AG10803 (cell line): ENCODE measurements at regions not wholly inside any gene's neighbourhood (a gene's known extent, or its start where the extent isn't known, plus 50 kb on each side); places are given as distances from the start of the nearest gene placed in this dataset.

Source experiments
- DNase-seq: peaks from one replicate; pipeline ENCODE4 v3.0.0; 2010; ENCODE audit warnings: low read depth
- H3K4me3 ChIP-seq: 2 replicates; pipeline ENCODE4 v1.5.1; 2011; ENCODE audit warnings: mild to moderate bottlenecking, low read length, control low read depth
- TF ChIP-seq, protein P1 (sequence below): conservative IDR thresholded peaks from 2 replicates; pipeline ENCODE4 v1.5.1; 2011; ENCODE audit warnings: mild to moderate bottlenecking, low read length, control low read depth, inconsistent platforms

DNA sequence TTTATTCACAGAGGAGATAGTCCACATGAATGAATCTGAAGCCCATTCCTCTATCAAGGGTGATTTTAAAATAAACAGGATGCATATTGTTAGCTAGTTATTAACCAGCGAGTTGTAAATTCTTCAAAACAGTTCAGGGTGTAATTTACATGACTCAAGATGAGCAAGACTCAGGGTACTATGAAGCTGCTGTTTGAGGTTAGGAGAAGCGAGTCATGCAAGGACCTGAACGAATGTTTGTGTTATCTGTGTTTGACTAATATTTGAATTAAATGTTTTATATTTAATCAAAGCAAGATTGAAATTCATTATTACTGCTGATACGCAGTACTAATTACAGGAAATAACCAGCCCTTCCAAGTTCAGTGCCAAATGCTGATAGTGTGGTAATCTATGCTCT, 191.1 kb downstream of the SAMD5 start:
- TF ChIP-seq, protein P1, sequence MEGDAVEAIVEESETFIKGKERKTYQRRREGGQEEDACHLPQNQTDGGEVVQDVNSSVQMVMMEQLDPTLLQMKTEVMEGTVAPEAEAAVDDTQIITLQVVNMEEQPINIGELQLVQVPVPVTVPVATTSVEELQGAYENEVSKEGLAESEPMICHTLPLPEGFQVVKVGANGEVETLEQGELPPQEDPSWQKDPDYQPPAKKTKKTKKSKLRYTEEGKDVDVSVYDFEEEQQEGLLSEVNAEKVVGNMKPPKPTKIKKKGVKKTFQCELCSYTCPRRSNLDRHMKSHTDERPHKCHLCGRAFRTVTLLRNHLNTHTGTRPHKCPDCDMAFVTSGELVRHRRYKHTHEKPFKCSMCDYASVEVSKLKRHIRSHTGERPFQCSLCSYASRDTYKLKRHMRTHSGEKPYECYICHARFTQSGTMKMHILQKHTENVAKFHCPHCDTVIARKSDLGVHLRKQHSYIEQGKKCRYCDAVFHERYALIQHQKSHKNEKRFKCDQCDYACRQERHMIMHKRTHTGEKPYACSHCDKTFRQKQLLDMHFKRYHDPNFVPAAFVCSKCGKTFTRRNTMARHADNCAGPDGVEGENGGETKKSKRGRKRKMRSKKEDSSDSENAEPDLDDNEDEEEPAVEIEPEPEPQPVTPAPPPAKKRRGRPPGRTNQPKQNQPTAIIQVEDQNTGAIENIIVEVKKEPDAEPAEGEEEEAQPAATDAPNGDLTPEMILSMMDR: no peak
- no peak overlapping the region for H3K4me3 ChIP-seq
- DNase-seq: peak; percentile 29

DNA sequence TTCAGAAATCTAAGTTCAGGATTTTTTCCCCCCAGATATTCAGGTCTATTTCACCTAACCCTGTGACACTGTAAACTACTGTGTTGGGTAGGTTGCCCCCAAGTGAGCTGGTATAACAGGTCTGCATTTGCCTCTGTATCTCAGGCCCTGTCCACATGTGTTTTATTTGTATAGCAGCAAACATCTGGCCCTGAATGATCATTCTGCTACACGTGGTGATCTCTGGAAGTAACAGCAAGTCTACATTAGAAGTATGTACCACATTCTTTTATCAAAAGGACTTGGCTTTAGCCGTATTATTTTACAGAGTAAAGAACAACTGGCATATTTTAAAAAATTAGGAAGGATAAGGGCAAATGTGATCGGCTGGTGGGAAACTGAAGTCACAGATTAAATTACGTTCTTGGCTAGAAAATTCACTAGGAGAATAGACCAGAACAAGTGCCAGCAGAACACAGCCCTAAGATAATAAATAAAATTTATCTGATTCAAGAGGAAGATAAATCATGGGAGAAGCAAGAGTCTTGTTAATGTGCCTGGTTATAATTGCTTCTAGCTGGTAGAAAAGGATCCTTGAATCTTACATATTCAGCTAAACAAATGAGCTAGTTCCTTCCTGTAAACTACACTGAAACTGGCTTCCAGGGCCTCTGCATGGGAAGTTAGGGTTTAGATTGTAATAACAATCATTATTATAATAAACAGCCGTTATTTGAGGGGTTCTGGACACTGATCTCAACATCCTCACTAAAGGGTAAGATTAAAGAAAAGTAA, 192.1 kb downstream of the SAMD5 start:
- no peak overlapping the region for H3K4me3 ChIP-seq
- DNase-seq: no peak
- TF ChIP-seq, protein P1: no peak

DNA sequence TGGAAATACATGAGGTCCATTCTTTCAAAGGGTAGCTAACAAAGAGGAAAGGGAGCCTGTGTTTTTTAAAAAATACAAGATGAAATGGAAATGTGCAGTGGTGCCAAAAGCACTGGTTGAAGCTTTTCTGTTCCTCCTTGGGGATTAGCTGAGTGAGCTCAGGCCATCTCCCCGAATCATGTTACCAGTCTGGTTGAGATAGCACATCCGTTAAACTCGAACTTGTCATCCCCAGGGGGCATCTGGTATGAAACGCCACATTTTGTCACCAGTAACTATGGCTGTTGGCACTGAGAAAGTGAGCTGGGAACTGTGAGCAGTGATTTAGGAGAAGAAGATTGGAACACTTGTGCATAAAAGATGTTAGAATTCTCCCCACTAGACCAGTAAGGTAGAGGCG, 196.2 kb downstream of the SAMD5 start:
- TF ChIP-seq, protein P1: no peak
- H3K4me3 ChIP-seq: no peak overlapping the region
- no peak for DNase-seq

DNA sequence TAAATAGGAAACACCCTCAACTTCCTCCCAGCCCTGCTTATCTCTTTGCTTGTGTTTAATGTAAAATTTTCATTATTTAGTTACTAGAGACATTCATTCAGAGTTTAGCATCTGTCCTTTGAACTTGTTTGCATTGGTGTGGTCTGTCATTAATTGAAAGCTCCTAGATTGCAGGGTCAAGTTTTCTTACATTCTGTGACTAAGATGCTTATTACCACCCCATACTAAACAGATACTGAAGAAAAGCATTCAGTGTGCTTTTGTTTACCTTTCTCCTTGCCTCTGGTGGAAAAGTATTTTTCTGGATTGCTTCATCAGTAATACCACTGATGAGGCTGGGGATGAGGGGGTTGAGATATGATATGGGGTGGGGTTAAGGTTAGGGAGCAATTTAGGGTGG, 199.0 kb downstream of the SAMD5 start:
- no peak for DNase-seq
- TF ChIP-seq, protein P1: no peak
- no peak overlapping the region for H3K4me3 ChIP-seq

DNA sequence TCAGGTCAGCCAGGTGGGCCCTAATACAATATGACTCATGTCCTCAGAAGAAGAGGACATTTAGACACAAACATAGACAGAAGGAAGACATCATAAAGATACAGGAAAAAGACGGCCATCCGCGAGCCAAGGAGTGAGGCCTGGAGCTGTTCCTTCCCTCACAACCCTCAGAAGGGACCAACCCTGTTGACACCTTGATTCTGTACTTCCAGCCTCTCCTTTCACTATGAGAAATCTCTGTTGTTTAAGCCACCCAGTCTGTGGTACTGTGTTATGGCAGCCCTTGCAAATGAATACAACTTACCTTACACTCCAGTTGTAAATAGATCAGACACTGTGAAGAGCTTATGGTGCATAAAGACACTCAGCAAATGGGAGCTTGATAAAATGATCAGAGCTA, 199.7 kb downstream of the SAMD5 start:
- no peak overlapping the region for H3K4me3 ChIP-seq
- TF ChIP-seq, protein P1: no peak
- no peak for DNase-seq

DNA sequence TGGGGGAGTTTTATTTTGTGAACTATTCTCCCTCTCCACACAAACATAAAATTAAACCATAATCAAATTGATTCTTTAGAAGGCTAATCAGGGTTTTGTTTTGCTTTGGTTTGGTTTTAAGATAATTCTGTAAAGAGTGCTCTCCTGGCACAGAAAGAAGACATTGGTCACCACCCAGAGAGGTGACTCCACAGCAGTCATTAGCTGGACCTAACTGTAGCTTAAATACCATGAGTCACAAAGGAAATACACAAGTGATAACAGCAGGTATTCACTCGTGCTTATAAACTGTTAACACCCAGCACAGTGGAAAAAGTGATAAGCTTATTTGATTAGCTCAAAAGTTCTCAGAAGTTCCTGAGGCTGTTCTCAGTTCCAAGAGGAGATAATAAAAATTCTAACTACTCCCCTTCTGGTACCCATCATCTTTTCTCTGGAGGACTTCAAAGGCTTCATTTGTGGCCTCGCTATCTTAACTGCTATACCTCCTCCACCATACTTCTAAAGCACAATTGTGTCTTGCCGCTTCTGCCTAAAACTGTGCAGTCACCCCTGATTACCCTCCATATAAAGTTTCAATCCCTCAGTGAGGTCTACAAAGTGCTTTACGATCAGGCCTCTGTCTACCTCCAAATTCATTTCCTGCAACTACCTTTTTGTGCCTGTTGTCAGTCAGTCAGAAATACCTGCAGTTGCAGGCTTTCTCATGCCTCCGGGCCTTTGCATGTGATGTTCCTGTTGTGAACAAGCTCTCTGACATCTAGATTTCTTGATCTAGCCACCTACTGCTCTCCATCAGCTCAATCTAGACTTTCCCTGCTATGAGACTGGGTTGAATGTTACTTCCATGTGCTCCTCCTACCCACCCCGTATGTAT, 201.1 kb downstream of the SAMD5 start:
- H3K4me3 ChIP-seq: no peak overlapping the region
- TF ChIP-seq, protein P1: no peak
- no peak for DNase-seq
